PC-9 (cell line): ENCODE measurements at regions not wholly inside any gene's neighbourhood (a gene's known extent, or its start where the extent isn't known, plus 50 kb on each side); places are given as distances from the start of the nearest gene placed in this dataset.
"Not testable (repeated sequence)": the region's sequence is repeated elsewhere in the genome, so short reads cannot be mapped to it uniquely, and the experiment has no call there.

Experiments used
- BruUV-seq: library from RNA; stranded (reverse); fragments of 400-500 nt; replicated peaks from 2 replicates; lab custom pipeline; 2021; lab: Mats Ljungman, UMichigan
- CTCF ChIA-PET: fragments of 300-600 bp; sonication (Branson Sonifier 250); formaldehyde crosslinking; loops from one replicate; lab custom pipeline; 2022; ENCODE audit warnings: antibody characterized with exemption; lab: Charles Lee
- POLR2A ChIA-PET: fragments of 300-600 bp; sonication (Branson Sonifier 250); formaldehyde crosslinking; loops from one replicate; lab custom pipeline; 2022; ENCODE audit warnings: antibody characterized with exemption; ENCODE audit not compliant: unreplicated experiment; lab: Charles Lee
- DNase-seq, 2 experiments: peaks; one replicate each; pipeline versions ENCODE4 v3.0.0 to v3.0.0-alpha.2; 2015 to 2022; ENCODE audit warnings: mixed read lengths in 1 of 2
- H2AFZ ChIP-seq: fragments of 200-600 bp; sonication (generic); 2 replicates; pipeline ENCODE4 v1.8.1; 2017; ENCODE audit warnings: antibody characterized with exemption
- H3F3A ChIP-seq: fragments of 200-600 bp; sonication (generic); 2 replicates; pipeline ENCODE4 v1.8.1; 2017; ENCODE audit warnings: antibody characterized with exemption, mild to moderate bottlenecking, low read depth; ENCODE audit not compliant: insufficient read depth
- H3K27ac ChIP-seq: fragments of 200-600 bp; sonication (generic); 2 replicates; pipeline ENCODE4 v1.6.1; 2016; ENCODE audit warnings: mixed run types
- H3K27me3 ChIP-seq: fragments of 200-600 bp; sonication (generic); 2 replicates; pipeline ENCODE4 v1.6.1; 2016; ENCODE audit warnings: low read depth, mixed run types; ENCODE audit not compliant: insufficient read depth
- H3K36me3 ChIP-seq: fragments of 200-600 bp; sonication (generic); 2 replicates; pipeline ENCODE4 v1.6.1; 2016; ENCODE audit warnings: low read depth, mixed run types
- H3K4me1 ChIP-seq: fragments of 200-600 bp; sonication (generic); replicated peaks from 2 replicates; pipeline ENCODE4 v1.6.1; 2016; ENCODE audit warnings: mixed run types; ENCODE audit not compliant: insufficient read depth
- H3K4me2 ChIP-seq: fragments of 200-600 bp; sonication (generic); 2 replicates; pipeline ENCODE4 v1.6.1; 2017; ENCODE audit warnings: mixed run types
- H3K4me3 ChIP-seq: fragments of 200-600 bp; sonication (generic); 2 replicates; pipeline ENCODE4 v1.6.1; 2016; ENCODE audit warnings: mixed run types
- H3K79me2 ChIP-seq: fragments of 200-600 bp; sonication (generic); 2 replicates; pipeline ENCODE4 v1.6.1; 2017; ENCODE audit warnings: low read depth, mixed run types
- H3K9me2 ChIP-seq: fragments of 200-600 bp; sonication (generic); 2 replicates; pipeline ENCODE4 v1.8.1; 2017; ENCODE audit warnings: mild to moderate bottlenecking; ENCODE audit not compliant: insufficient read depth
- H3K9me3 ChIP-seq: fragments of 200-600 bp; sonication (generic); 2 replicates; pipeline ENCODE4 v1.8.1; 2016; ENCODE audit warnings: low read depth; ENCODE audit not compliant: insufficient read depth
- H4K20me1 ChIP-seq: fragments of 200-600 bp; sonication (generic); 2 replicates; pipeline ENCODE4 v1.8.1; 2017; ENCODE audit not compliant: insufficient read depth
- CTCF ChIP-seq: fragments of 200-600 bp; sonication (generic); conservative IDR thresholded peaks from 2 replicates; pipeline ENCODE4 v1.6.1; 2017; ENCODE audit warnings: mixed run types, antibody characterized with exemption, mild to moderate bottlenecking, moderate library complexity
- EZH2 ChIP-seq: fragments of 200-600 bp; sonication (generic); IDR thresholded peaks from 2 replicates; pipeline ENCODE4 v1.8.0; 2017; ENCODE audit warnings: antibody characterized with exemption, low read depth
- intact Hi-C: fragments of 100-400 bp; cut with micrococcal nuclease; formaldehyde crosslinking; loops from one replicate; pipeline ENCODE4 v1.10.0; 2022; ENCODE audit not compliant: unreplicated experiment

GRCh38 chrX:123788193-123788592 lies 55.3 kb upstream of the THOC2 start:
- H3K4me2 ChIP-seq, H3K9me3 ChIP-seq, H3K36me3 ChIP-seq, H3F3A ChIP-seq, H2AFZ ChIP-seq, H3K4me3 ChIP-seq, BruUV-seq, H4K20me1 ChIP-seq, H3K79me2 ChIP-seq, CTCF ChIA-PET, H3K27me3 ChIP-seq, H3K9me2 ChIP-seq: not testable (repeated sequence)
- H3K27ac ChIP-seq: 0 out of 2 replicates have a peak overlapping the region, but pooled peaks have one; percentile 20
- peak in 1 of 2 experiments; percentile 52 for DNase-seq
- intact Hi-C loops: loop anchor here (5.0 kb wide), 1 partner anchor 39 kb away; no protein-coding TSS in a partner anchor
- POLR2A ChIA-PET: interaction anchor here (0.6 kb wide), 1 partner anchor 196 kb away, joined by 3 read pairs; no protein-coding TSS in a partner anchor
- H3K4me1 ChIP-seq: peaks cover 13% of the 10 kb centered on the region

- intact Hi-C loops: loop anchor here (5.0 kb wide), 1 partner anchor 39 kb away; no protein-coding TSS in a partner anchor
- ChIA-PET CTCF (interaction anchor here (0.7 kb wide), 1 partner anchor 24 kb away, joined by 4 read pairs; no protein-coding TSS in a partner anchor), POLR2A (interaction anchor here (0.6 kb wide), 1 partner anchor 197 kb away, joined by 3 read pairs; no protein-coding TSS in a partner anchor)
- H3K4me2 ChIP-seq: no peak overlapping the region
- no peak for DNase-seq
- H3K9me3 ChIP-seq: no peaks in the 10 kb centered on the region
- H3K79me2 ChIP-seq: no peaks in the 10 kb centered on the region
- H3K9me2 ChIP-seq: no peaks in the 10 kb centered on the region
- H4K20me1 ChIP-seq: no peaks in the 10 kb centered on the region
- no TSS peak for BruUV-seq
- no peak for TF ChIP-seq CTCF
- no peak for TF ChIP-seq EZH2
- H3K4me1 ChIP-seq: peaks cover 13% of the 10 kb centered on the region
- peaks cover 9% of the 10 kb centered on the region; the same call in 1 of the 2 replicates for H3F3A ChIP-seq
- H3K27me3 ChIP-seq: no peaks in the 10 kb centered on the region
- H2AFZ ChIP-seq: no peak overlapping the region
- H3K27ac ChIP-seq: peak overlapping the region; percentile 26; the same call in 1 of the 2 replicates
- no peaks in the 10 kb centered on the region for H3K36me3 ChIP-seq
- H3K4me3 ChIP-seq: no peak overlapping the region
Observed at GRCh38 chrX:123788744-123789143, 55.9 kb upstream of the THOC2 start.

DNA sequence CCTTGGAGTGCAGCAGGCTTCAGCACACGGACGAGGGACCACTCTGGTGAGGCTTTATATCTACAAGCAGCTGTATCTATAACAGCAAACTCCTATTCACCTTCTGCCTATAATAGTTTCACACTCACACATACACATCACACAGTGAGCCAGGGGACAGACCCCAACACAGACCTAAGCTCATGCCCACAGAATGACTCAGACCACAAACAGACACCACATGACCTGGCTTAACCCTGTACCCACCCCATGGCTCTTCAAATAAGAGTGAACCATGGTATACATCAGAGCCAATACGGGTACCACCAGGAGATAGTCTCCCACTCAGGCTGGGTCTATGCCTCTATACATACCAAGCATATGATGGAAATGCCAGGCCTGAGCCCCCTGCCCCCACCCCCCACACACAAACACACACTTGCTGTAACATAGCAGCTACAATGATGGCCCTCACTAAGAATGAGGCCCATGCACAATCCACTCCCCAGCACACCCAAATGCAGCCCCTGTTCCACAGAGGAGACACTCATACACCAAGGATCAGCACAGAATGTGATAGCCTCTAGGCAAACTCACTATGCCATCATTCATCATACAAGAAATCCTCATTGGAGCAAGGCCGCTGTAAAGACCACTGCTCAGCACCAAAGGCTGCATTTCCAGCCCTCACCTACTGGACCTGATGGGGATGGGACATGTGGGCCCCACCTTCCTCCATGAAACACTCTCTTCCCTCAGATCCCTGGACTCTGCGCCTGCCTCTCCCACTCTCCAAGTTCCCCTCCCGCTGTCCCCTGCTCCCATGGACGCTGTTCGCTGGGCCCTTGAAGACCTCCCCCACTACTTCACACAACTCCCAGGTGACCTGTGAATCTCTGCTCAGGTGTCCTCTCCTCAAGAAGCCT lies 62.1 kb upstream of the XIAP start:
- POLR2A ChIA-PET: no interaction called here
- H3K79me2 ChIP-seq: no peaks in the 10 kb centered on the region
- no peaks in the 10 kb centered on the region for H4K20me1 ChIP-seq
- CTCF ChIA-PET: interaction anchor here (0.6 to 0.8 kb wide), 2 partner anchors 11 to 38 kb away, joined by 4 to 7 read pairs; no protein-coding TSS in a partner anchor
- BruUV-seq: no TSS peak
- H3K27me3 ChIP-seq: no peaks in the 10 kb centered on the region
- peak overlapping the region; percentile 36 for H3K4me2 ChIP-seq
- H3K36me3 ChIP-seq: no peaks in the 10 kb centered on the region
- H2AFZ ChIP-seq: no peak overlapping the region
- no peak overlapping the region for H3K27ac ChIP-seq
- peaks cover 20% of the 10 kb centered on the region; the same call in 1 of the 2 replicates for H3F3A ChIP-seq
- intact Hi-C loops: no loop called here
- H3K9me2 ChIP-seq: no peaks in the 10 kb centered on the region
- H3K4me1 ChIP-seq: peaks cover 41% of the 10 kb centered on the region
- TF ChIP-seq EZH2 (no peak), CTCF (no peak)
- no peak overlapping the region for H3K4me3 ChIP-seq
- H3K9me3 ChIP-seq: no peaks in the 10 kb centered on the region
- no peak for DNase-seq

DNA sequence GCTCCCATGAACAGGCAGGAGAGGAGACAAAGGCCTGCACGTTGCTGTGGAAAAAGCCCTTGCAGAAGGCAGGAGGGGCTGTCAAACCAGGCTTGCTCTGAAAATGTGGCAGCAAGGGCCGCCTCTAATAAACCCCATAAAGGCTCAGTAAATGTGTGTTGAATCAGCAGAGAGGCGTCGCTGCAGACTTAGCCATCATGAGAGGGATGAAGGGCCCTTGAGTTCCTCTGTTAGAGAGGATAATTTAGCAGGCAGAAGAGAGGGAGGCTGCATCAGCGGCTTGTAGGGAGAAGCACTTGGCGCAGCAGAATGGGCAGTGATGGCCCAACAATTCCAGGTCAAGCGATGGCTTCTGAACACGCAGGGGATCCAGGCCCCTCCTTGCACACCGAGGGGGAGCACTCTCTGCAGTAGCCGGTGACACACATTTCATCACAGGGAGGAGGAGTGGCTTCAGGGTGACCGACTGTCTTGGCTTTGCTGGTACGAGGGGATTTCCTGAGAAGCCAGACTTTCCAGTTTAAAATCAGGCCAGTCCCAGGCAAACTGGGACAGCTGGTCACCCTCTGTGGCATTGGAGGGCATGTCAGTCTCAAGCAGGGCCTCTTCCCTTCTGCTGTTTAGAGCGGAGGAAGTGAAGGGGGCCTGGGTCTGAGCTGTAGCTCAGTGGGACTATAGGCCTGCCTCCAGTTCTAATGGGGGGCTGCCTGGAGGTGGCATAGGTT lies 61.0 kb upstream of the XIAP start:
- H3K4me3 ChIP-seq, H3K9me3 ChIP-seq, POLR2A ChIA-PET, BruUV-seq, H3K9me2 ChIP-seq, H3K79me2 ChIP-seq, intact Hi-C loops, H2AFZ ChIP-seq, H3K27me3 ChIP-seq, H4K20me1 ChIP-seq, H3K36me3 ChIP-seq, CTCF ChIA-PET: not testable (repeated sequence)
- H3F3A ChIP-seq: peaks cover 23% of the 10 kb centered on the region
- H3K4me1 ChIP-seq: peaks cover 44% of the 10 kb centered on the region
- H3K27ac ChIP-seq: peak overlapping the region; percentile 30
- H3K4me2 ChIP-seq: peak overlapping the region; percentile 45
- DNase-seq: peak; percentile 55 to 64
